ENCODE measurements at regions not wholly inside any gene's neighbourhood (a gene's known extent, or its start where the extent isn't known, plus 50 kb on each side); places are given as distances from the start of the nearest gene placed in this dataset.

- DNase-seq (ENCODE audit: unreplicated experiment) = peak; percentile 52
- BruUV-seq (replicated peaks) = no TSS peak
- Mint-ChIP-seq H3K4me3 (ENCODE audit: unreplicated experiment) (no peak overlapping the region), H3K9me3 (ENCODE audit: unreplicated experiment) (peaks cover 4% of the 10 kb centered on the region), H3K36me3 (ENCODE audit: insufficient read depth, unreplicated experiment) (peaks cover 5% of the 10 kb centered on the region), H3K4me1 (ENCODE audit: insufficient read depth, unreplicated experiment) (peaks cover 40% of the 10 kb centered on the region), H3K27me3 (ENCODE audit: insufficient read depth, unreplicated experiment) (no peaks in the 10 kb centered on the region), H3K27ac (ENCODE audit: low read depth, unreplicated experiment) (peak overlapping the region; percentile 84)
- ChIA-PET CTCF (interaction anchor here (1.4 kb wide), 1 partner anchor 49 kb away, joined by 3 read pairs; no protein-coding TSS in a partner anchor), POLR2A (interaction anchor here (0.8 to 0.9 kb wide), 2 partner anchors 88 to 98 kb away, joined by 3 to 6 read pairs; no protein-coding TSS in a partner anchor)
- intact Hi-C loops (cut with micrococcal nuclease) = no loop called here
- no peak for TF ChIP-seq CTCF (IDR thresholded peaks at IDR 0.05; ENCODE audit: unreplicated experiment)
Observed at GRCh38 chr10:52541006-52541473, 227.0 kb downstream of the DKK1 start.

GRCh38 chr10:52542906-52543305, 228.8 kb downstream of the DKK1 start:
- Mint-ChIP-seq H3K36me3 (ENCODE audit: insufficient read depth, unreplicated experiment) (peaks cover 5% of the 10 kb centered on the region), H3K4me3 (ENCODE audit: unreplicated experiment) (no peak overlapping the region), H3K27ac (ENCODE audit: low read depth, unreplicated experiment) (peak overlapping the region; percentile 84), H3K27me3 (ENCODE audit: insufficient read depth, unreplicated experiment) (no peaks in the 10 kb centered on the region), H3K9me3 (ENCODE audit: unreplicated experiment) (peaks cover 4% of the 10 kb centered on the region), H3K4me1 (ENCODE audit: insufficient read depth, unreplicated experiment) (peaks cover 38% of the 10 kb centered on the region)
- no TSS peak for BruUV-seq (replicated peaks)
- POLR2A ChIA-PET = interaction anchor here (0.9 kb wide), 1 partner anchor 95 kb away, joined by 3 read pairs; no protein-coding TSS in a partner anchor
- CTCF ChIA-PET = interaction anchor here (0.7 kb wide), 1 partner anchor 228 kb away, joined by 3 read pairs; no protein-coding TSS in a partner anchor
- DNase-seq (ENCODE audit: unreplicated experiment) = peak; percentile 73
- intact Hi-C loops (cut with micrococcal nuclease) = no loop called here
- TF ChIP-seq CTCF (IDR thresholded peaks at IDR 0.05; ENCODE audit: unreplicated experiment) = no peak

GRCh38 chr10:52551046-52551445, 221.5 kb downstream of the MBL2 start:
- Mint-ChIP-seq H3K27me3 (ENCODE audit: insufficient read depth, unreplicated experiment) (no peaks in the 10 kb centered on the region), H3K4me3 (ENCODE audit: unreplicated experiment) (no peak overlapping the region), H3K36me3 (ENCODE audit: insufficient read depth, unreplicated experiment) (no peaks in the 10 kb centered on the region), H3K9me3 (ENCODE audit: unreplicated experiment) (peaks cover 10% of the 10 kb centered on the region), H3K4me1 (ENCODE audit: insufficient read depth, unreplicated experiment) (no peaks in the 10 kb centered on the region), H3K27ac (ENCODE audit: low read depth, unreplicated experiment) (no peak overlapping the region)
- no peak for DNase-seq (ENCODE audit: unreplicated experiment)
- no TSS peak for BruUV-seq (replicated peaks)
- CTCF ChIA-PET = interaction anchor here (0.7 kb wide), 1 partner anchor 89 kb away, joined by 3 read pairs; no protein-coding TSS in a partner anchor
- POLR2A ChIA-PET = no interaction called here
- TF ChIP-seq CTCF (IDR thresholded peaks at IDR 0.05; ENCODE audit: unreplicated experiment) = no peak
- intact Hi-C loops (cut with micrococcal nuclease) = no loop called here

GRCh38 chr10:52558090-52558489, 214.5 kb downstream of the MBL2 start:
- peaks cover 7% of the 10 kb centered on the region for H3K9me3 Mint-ChIP-seq (ENCODE audit: unreplicated experiment)
- peaks cover 3% of the 10 kb centered on the region for H3K4me1 Mint-ChIP-seq (ENCODE audit: insufficient read depth, unreplicated experiment)
- ChIA-PET CTCF (interaction anchor here (1.6 kb wide), 1 partner anchor 9 kb away, joined by 9 read pairs; no protein-coding TSS in a partner anchor), POLR2A (interaction anchor here (0.7 kb wide), 1 partner anchor 40 kb away, joined by 3 read pairs; no protein-coding TSS in a partner anchor)
- H3K27me3 Mint-ChIP-seq (ENCODE audit: insufficient read depth, unreplicated experiment) = no peaks in the 10 kb centered on the region
- intact Hi-C loops (cut with micrococcal nuclease) = no loop called here
- no peaks in the 10 kb centered on the region for H3K36me3 Mint-ChIP-seq (ENCODE audit: insufficient read depth, unreplicated experiment)
- no peak for TF ChIP-seq CTCF (IDR thresholded peaks at IDR 0.05; ENCODE audit: unreplicated experiment)
- DNase-seq (ENCODE audit: unreplicated experiment) = no peak
- H3K27ac Mint-ChIP-seq (ENCODE audit: low read depth, unreplicated experiment) = no peak overlapping the region
- BruUV-seq (replicated peaks) = no TSS peak
- H3K4me3 Mint-ChIP-seq (ENCODE audit: unreplicated experiment) = no peak overlapping the region

Measured in MCF 10A (cell line).